Kidney epithelial cell (primary cell): ENCODE measurements at regions not wholly inside any gene's neighbourhood (a gene's known extent, or its start where the extent isn't known, plus 50 kb on each side); places are given as distances from the start of the nearest gene placed in this dataset.
"Not testable (repeated sequence)": the region's sequence is repeated elsewhere in the genome, so short reads cannot be mapped to it uniquely, and the experiment has no call there.

ENCODE experiments used
- DNase-seq: peaks from one replicate; pipeline ENCODE4 v3.0.0-alpha.2; 2010; ENCODE audit warnings: low read depth
- H3K27me3 ChIP-seq: 2 replicates; pipeline ENCODE4 v1.6.0; 2011; ENCODE audit warnings: low read length; ENCODE audit not compliant: control insufficient read depth, insufficient read depth
- H3K36me3 ChIP-seq: 2 replicates; pipeline ENCODE4 v1.5.1; 2011; ENCODE audit warnings: low read length; ENCODE audit not compliant: control insufficient read depth, insufficient read depth
- H3K4me3 ChIP-seq: 2 replicates; pipeline ENCODE4 v1.5.1; 2011; ENCODE audit warnings: low read depth, mild to moderate bottlenecking, control low read depth, low read length
- CTCF ChIP-seq: IDR thresholded peaks from 2 replicates; pipeline ENCODE4 v1.5.1; 2011; ENCODE audit warnings: mild to moderate bottlenecking, moderate library complexity, low read length, control low read depth, inconsistent platforms; ENCODE audit not compliant: insufficient read depth, poor library complexity, severe bottlenecking

DNA sequence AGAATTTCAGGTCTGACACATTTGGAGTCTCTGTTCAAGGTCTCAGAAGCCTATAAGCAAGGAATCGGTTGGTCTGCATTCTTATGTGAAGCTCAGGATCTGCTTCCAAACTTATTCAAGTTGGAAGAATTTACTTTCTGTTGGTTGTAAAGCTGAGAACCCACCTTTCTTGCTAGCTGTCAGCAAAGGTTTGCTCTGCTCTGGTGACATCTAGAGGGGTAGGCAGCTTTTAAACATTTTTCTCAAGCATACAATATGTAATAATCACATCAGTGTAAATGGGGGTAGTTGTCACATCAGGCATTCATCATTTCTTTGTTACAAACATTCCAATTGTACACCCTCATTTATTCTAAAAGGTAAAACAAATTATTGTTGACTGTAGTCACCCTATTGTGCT lies 935.2 kb downstream of the TRAM1L1 start:
- no peak for DNase-seq
- no peak overlapping the region for H3K4me3 ChIP-seq
- H3K27me3 ChIP-seq: no peaks in the 10 kb centered on the region
- H3K36me3 ChIP-seq: no peaks in the 10 kb centered on the region
- TF ChIP-seq CTCF: no peak

DNA sequence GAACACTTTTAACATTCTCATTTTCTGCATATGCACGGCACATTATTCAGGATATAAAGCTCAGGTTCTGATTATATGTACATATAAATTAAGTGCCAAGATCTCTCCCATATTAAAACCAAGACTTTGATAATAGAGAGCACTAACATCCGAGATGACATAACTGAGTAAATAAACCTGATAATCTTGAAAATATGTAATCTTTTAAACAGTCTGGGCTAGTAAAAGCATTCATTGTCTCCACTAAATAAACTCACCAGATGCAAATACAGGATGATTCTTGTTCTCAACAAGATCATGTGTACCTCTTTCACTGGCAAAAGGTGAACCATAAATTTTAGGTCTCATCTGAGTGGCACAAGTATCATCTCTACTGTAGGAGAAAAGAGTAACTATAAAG lies 942.2 kb downstream of the TRAM1L1 start:
- DNase-seq: no peak
- Histone ChIP-seq H3K27me3 (no peaks in the 10 kb centered on the region), H3K4me3 (no peak overlapping the region), H3K36me3 (no peaks in the 10 kb centered on the region)
- TF ChIP-seq CTCF: no peak

DNA sequence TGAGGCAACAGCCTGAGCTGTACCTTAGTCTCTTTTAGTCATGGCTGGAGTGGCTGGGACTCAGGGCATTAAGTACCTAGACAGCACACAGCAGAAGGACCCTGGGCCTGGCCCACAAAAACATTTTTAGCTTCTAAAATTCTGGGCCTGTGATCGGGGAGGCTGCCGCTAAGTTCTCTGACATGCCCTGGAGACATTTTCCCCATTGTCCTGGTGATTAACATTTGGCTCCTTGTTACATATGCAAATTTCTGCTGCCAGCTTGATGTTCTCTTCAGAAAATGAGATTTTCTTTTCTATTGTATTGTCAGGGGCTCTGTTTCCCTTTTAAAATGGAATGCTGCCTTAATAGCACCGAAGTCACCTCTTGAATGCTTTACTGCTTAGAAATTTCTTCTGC lies 952.4 kb downstream of the TRAM1L1 start:
- no peak for DNase-seq
- Histone ChIP-seq H3K4me3 (no peak overlapping the region), H3K36me3 (no peaks in the 10 kb centered on the region), H3K27me3 (no peaks in the 10 kb centered on the region)
- no peak for TF ChIP-seq CTCF

DNA sequence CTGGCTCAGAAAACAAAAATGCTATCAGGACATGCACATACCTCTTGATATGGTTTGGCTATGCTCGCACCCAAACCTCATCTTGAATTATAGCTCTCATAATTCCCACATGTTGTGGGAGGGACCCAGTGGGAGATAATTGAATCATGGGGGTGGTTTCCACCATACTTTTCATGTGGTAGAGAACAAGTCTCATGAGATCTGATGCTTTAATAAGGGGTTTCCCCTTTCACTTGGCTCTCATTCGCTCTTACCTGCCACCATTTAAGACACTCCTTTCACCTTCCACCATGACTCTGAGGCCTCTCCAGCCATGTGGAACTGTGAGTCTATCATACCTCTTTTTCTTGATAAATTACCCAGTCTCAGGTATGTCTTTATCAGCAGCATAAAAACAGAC lies 958.6 kb downstream of the TRAM1L1 start:
- no peaks in the 10 kb centered on the region for H3K27me3 ChIP-seq
- H3K36me3 ChIP-seq: no peaks in the 10 kb centered on the region
- no peak for TF ChIP-seq CTCF
- no peak overlapping the region for H3K4me3 ChIP-seq
- no peak for DNase-seq

- no peaks in the 10 kb centered on the region for H3K27me3 ChIP-seq
- DNase-seq: peak; percentile 0
- H3K36me3 ChIP-seq: no peaks in the 10 kb centered on the region
- no peak for TF ChIP-seq CTCF
- no peak overlapping the region for H3K4me3 ChIP-seq
Observed at GRCh38 chr4:116122124-116122523, 963.3 kb downstream of the TRAM1L1 start.

DNA sequence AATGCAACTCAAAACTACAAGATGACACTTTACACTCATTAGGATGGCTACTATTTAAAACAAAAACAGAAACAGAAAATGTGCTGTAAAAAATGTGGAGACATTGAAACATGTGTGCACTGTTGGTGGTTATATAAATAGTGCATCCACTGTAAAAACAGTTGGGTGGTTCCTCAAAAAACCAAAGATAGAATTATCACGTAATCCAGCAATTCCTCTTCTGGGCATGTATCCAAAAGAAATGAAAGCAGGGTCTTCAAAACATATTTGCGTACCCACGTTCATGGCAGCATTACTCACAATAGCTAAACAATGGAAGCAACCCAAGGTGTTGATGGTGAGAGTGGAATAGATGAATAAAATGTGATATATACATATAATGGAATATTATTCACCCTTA lies 967.2 kb downstream of the TRAM1L1 start:
- Histone ChIP-seq H3K36me3 (no peaks in the 10 kb centered on the region), H3K27me3 (no peaks in the 10 kb centered on the region), H3K4me3 (no peak overlapping the region)
- no peak for DNase-seq
- TF ChIP-seq CTCF: no peak

- not testable (repeated sequence) for H3K36me3 ChIP-seq, H3K27me3 ChIP-seq, H3K4me3 ChIP-seq, DNase-seq
Observed at GRCh38 chr4:116112861-116113260, 972.5 kb downstream of the TRAM1L1 start.
